Inflammatory macrophage (primary cell): ENCODE measurements at regions not wholly inside any gene's neighbourhood (a gene's known extent, or its start where the extent isn't known, plus 50 kb on each side); places are given as distances from the start of the nearest gene placed in this dataset.
"Not testable (repeated sequence)": the region's sequence is repeated elsewhere in the genome, so short reads cannot be mapped to it uniquely, and the experiment has no call there.

ENCODE experiments used
- DNase-seq, 2 donors: peaks; one replicate each; pipeline ENCODE4 v3.0.0-alpha.2; 2020 to 2022

- DNase-seq: no peak
Measured at GRCh38 chr4:84378983-84379382, 120.1 kb downstream of the NKX6-1 start.

DNA sequence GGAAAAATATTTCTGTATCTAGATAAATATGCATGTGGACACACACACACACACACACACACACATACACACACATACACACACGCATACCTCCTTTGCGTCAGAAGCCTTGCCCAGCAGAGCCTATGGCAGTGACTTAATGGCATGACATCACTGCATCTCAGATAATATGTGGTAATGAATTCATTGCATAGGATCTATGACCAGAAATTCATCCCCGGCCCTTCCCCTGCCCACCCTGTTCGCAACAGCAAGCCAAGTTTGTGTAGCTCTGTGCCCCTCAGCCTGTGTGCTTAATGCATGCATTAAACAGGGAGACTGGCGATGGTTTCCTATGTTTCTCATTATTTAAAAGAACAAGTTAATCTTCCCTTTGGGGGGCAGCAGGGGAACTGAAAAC is 120.7 kb downstream of the NKX6-1 start:
- DNase-seq: no peak

GRCh38 chr4:84366907-84367306 is 132.2 kb downstream of the NKX6-1 start:
- DNase-seq: no peak

GRCh38 chr4:84366161-84366560 is 132.9 kb downstream of the NKX6-1 start:
- no peak for DNase-seq

GRCh38 chr4:84362896-84363655 is 136.0 kb downstream of the NKX6-1 start:
- no peak for DNase-seq

- no peak for DNase-seq
Measured at GRCh38 chr4:84342161-84342560, 156.9 kb downstream of the NKX6-1 start.

DNA sequence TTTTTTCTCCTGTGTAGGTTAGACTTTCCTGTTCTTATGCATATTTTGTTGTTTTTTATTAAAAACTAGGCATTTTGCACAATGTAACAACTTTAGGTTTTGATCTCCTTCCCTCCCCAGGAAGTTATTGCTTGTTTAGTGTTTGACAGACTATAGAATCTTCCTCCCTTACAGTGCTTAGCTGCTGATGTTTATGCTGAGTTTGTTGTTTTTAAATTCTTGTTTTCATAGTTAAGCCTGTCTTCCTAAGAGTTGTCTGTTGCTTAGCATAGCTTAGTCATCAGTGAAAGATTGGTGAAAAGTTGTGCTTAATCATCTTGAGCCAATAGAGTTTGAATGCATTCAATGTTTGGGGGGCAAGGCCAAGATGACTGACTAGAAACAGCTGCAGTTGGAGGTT is 157.5 kb downstream of the NKX6-1 start:
- DNase-seq: no peak

DNA sequence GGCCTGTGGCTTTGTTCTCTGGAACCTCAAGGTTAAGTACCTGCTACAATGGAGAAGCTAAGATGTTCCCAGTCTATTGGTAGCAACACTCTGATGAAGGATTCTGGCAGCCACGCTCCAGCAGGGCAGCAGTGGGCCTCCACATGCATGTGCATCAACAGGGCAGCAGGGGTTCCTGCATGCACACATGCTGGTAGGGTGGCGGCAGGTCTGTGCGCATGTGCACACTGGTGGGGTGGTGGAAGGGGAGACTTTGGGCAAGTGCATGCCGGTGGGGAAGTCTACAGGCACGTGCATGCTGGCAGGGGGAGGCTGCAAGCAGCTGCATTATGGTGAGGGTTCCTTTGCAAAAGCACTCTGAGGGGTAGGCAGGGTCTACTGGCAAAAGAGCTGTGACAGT is 160.7 kb downstream of the NKX6-1 start:
- no peak for DNase-seq

DNA sequence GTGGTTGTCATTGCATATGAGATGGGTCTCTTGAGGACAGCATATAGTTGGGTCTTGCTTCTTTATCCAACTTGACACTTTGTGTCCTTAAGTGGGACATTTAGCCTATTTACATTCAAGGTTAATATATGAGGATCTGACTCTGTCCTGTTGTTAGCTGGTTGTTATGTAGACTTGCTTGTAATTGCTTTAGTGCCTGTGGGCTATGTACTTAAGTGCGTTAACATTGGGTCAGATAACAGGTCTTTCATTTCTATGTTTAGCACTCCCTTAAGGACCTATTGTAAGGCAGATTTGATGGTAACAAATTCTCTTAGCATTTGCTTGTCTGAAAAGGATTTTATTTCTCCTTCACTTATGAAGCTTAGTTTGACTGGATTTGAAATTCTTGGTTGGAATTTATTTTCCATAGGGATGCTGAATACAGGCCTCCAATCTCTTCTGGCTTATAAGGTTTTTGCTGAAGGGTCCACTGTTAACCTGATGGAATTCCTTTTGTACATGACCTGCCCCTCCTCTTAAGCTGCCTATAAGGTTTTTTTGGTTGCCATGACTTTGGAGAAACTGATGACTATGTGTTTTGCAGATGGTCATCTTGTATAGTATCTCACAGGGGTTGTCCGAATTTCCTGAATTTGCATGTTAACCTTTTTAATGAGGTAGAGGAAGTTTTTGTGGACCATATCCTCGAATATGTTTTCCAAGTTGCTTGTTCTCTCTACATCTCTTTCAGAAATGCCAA is 162.0 kb downstream of the NKX6-1 start:
- no peak for DNase-seq

GRCh38 chr4:84327526-84327925 is 171.6 kb downstream of the NKX6-1 start:
- no peak for DNase-seq

DNA sequence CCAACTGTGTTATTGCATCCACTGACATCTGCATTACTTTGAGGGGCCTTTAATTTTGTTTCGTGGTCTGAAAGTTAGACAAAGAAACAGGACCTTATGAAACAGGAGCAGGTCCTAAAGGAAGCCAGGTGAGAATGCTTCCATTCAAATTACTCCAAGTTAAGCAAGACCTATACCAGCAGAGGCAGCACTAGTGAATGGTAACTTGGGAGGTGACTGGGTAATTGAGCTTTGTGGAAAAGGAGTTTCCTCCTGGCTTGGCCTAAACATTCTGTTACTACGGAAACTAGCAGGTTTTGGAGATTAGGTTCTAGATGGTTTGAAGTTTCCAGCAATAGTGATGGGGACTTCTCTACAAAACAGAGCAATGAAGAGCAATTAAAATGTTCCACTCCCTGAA is 173.5 kb downstream of the NKX6-1 start:
- DNase-seq: no peak

GRCh38 chr4:84324303-84325245 is 174.5 kb downstream of the NKX6-1 start:
- DNase-seq: no peak

- DNase-seq: no peak
Measured at GRCh38 chr4:84319124-84319523, 180.0 kb downstream of the NKX6-1 start.

DNA sequence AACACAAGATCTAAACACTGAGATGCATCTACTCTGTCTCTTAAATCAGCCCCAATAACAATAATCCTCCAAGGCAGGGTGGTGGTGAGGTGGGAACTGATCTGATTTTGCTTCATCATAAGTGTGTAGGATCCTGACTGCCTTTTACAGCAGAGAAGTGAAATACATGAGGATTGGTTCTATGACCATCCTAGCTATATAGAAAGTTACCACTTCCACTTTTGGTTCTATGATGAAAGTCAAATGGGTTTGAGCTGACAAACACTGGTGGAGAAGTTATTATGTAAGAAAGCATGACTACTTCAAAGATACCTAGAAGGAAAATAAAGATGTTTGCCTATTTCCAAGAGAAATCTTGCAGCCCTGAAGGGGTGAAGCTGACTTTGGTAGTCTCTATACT is 181.6 kb downstream of the NKX6-1 start:
- DNase-seq: no peak

- no peak for DNase-seq
Measured at GRCh38 chr4:84312426-84313012, 186.6 kb downstream of the NKX6-1 start.

DNA sequence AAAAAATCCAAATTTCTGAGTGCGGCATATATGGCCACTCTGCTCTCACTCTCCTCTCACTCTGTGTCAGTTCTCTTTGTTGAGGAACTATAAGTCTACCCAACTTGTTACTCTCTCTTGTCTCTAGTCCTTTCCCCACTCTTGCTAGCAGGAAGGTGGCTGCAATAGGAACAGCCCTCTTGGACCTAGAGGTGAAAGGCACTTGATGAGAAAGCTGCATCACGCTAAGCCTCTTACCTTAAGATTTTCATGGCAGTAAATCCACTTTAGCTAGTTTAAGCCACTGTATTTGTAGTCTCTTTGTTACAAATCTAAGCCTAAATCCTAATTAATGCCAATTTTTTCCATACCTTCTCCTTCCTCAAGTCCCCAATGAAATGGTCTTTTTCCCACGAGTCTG is 189.9 kb downstream of the NKX6-1 start:
- no peak for DNase-seq

- DNase-seq: not testable (repeated sequence)
Measured at GRCh38 chr4:84298719-84299254, 200.3 kb downstream of the NKX6-1 start.

DNA sequence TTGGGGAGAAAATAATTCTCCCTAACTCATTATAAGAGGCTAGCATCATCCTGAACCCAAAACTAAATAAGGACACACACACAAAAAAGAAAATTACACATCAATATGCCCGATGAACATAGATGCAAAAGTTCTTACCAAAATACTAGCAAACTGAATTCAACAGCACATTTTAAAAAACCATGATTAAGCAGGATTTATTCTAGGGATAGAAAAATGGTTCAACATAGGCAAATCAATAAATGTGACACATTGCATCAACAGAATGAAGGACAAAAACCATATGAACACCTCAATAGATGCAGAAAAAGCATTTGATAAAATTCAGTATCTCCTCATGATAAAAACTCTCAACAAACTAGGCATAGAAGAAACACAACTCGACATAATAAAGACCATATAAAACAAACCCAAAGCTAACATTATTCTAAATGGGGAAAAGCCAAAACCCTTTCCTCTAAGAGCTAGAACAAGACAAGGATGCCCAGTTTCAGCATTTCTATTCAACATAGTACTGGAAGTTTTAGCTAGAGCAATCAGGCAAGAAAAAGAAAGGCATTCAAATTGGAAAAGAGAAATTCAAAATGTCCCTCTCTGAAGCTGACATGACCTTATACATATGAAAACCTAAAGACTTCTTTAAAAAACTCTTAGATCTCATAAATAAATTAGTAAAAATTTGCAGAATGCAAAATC is 200.9 kb downstream of the NKX6-1 start:
- no peak for DNase-seq

- DNase-seq: no peak
Measured at GRCh38 chr4:84291969-84292368, 207.1 kb downstream of the NKX6-1 start.

DNA sequence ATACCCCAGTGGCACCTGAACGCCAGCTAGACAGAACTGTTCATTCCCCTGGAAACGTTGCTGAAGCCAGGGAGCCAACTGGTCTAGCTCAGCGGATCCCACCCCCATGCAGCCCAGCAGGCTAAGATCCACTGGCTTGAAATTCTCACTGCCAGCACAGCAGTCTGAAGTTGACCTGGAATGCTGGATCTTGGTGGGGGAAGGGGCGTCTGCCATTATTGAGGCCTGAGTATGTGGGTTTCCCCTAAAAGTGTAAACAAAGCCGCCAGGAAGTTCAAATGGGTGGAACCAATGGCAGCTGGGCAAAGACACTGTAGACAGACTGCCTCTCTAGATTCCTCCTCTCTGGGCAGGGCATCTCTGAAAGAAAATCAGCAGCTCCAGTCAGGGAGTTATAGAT is 213.0 kb downstream of the NKX6-1 start:
- no peak for DNase-seq

GRCh38 chr4:84279678-84280077 is 219.4 kb downstream of the NKX6-1 start:
- DNase-seq: no peak

DNA sequence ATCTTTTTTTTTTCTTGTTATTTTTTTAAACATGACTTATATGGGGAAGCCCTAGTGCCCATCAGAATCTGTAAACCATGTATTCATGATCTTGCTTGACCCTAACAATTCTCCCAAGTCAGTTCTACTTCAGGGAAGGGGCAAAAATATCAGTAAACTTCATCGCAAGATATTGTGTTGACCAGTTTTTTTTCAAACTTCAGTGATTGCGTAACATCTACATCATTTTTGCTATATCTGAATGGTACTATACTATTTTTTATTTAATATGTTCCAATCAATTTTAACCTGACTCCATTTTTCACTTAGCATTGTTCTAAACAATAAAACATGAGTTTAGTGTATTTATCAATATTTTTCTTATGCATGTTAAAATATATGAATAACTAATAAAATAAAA is 221.2 kb downstream of the NKX6-1 start:
- DNase-seq: no peak
